ENCODE measurements at regions not wholly inside any gene's neighbourhood (a gene's known extent, or its start where the extent isn't known, plus 50 kb on each side); places are given as distances from the start of the nearest gene placed in this dataset.
"Not testable (repeated sequence)": the region's sequence is repeated elsewhere in the genome, so short reads cannot be mapped to it uniquely, and the experiment has no call there.

GRCh38 chr3:56955492-56956111, 104.9 kb upstream of the SPATA12 start:
- no peaks in the 10 kb centered on the region for H3K27me3 ChIP-seq (ENCODE audit: control insufficient read depth, insufficient read depth)
- no peak for ATAC-seq
- H3K4me1 ChIP-seq (ENCODE audit: control insufficient read depth, insufficient read depth, low read length), result no peaks in the 10 kb centered on the region
- H3K9me3 ChIP-seq (ENCODE audit: control insufficient read depth, low read length), result no peaks in the 10 kb centered on the region
- no peak overlapping the region for H3K4me3 ChIP-seq (ENCODE audit: low read length)
- no peak for DNase-seq
- 89% methylated on average over 5 of the region's 5 CpGs for WGBS
- no peak overlapping the region for H3K27ac ChIP-seq (ENCODE audit: low read length)
- intact Hi-C loops (cut with DNase I), result no loop called here

- Histone ChIP-seq H3K4me1 (ENCODE audit: control insufficient read depth, insufficient read depth, low read length) (no peaks in the 10 kb centered on the region), H3K4me3 (ENCODE audit: low read length) (no peak overlapping the region), H3K27ac (ENCODE audit: low read length) (no peak overlapping the region), H3K9me3 (ENCODE audit: control insufficient read depth, low read length) (no peaks in the 10 kb centered on the region), H3K27me3 (ENCODE audit: control insufficient read depth, insufficient read depth) (no peaks in the 10 kb centered on the region)
- DNase-seq, result no peak
- WGBS, result 95% methylated on average over 1 of the region's 1 CpG
- ATAC-seq, result peak in 1 of 2 donors; percentile 69
- intact Hi-C loops (cut with DNase I), result no loop called here
Measured at GRCh38 chr3:56954125-56954524, 106.3 kb upstream of the SPATA12 start.

DNA sequence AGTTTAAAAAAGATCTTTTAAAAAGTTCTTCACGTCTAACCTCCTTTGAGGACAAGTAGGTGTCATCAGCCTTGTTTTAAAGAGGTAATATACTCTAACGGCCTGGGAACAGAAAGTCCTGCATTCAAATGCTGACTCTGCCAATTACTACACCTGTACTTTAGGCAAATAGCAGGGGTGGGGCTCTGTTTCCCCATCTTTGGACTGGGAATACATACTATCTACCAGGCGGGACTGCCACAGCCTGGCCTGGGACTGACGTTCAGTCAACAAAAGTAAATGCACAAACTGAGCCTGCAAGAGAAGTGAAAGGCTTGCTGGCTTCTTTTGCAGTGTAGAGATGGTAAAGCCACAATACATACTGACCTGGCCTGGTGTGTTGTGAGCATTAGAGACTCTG, 107.6 kb upstream of the SPATA12 start:
- no peaks in the 10 kb centered on the region for H3K4me1 ChIP-seq (ENCODE audit: control insufficient read depth, insufficient read depth, low read length)
- ATAC-seq, result no peak
- no peaks in the 10 kb centered on the region for H3K9me3 ChIP-seq (ENCODE audit: control insufficient read depth, low read length)
- intact Hi-C loops (cut with DNase I), result no loop called here
- H3K27ac ChIP-seq (ENCODE audit: low read length), result no peak overlapping the region
- H3K4me3 ChIP-seq (ENCODE audit: low read length), result no peak overlapping the region
- 97% methylated on average over 4 of the region's 4 CpGs for WGBS
- DNase-seq, result no peak
- no peaks in the 10 kb centered on the region for H3K27me3 ChIP-seq (ENCODE audit: control insufficient read depth, insufficient read depth)

DNA sequence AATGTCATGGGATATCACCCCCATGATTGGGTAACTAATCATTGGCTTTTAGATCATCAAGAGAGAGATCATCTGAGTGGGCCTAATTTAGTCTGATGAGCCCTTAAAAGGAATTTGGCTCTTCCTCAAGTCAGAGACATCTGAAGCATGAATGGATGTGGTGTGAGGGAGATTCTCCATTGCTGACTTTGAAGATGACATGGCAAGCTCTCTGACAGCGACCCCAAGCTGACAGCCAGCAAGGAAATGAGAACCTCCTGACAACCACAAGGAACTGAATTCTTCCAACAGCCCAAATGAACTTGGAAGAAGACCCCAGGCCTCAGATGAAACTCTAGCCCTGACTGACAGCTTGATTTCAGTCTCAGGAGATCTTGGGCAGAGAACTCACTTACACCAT, 108.4 kb upstream of the SPATA12 start:
- WGBS, result 58% methylated on average over 1 of the region's 1 CpG
- Histone ChIP-seq H3K9me3 (ENCODE audit: control insufficient read depth, low read length) (no peaks in the 10 kb centered on the region), H3K27ac (ENCODE audit: low read length) (no peak overlapping the region), H3K27me3 (ENCODE audit: control insufficient read depth, insufficient read depth) (no peaks in the 10 kb centered on the region), H3K4me1 (ENCODE audit: control insufficient read depth, insufficient read depth, low read length) (no peaks in the 10 kb centered on the region), H3K4me3 (ENCODE audit: low read length) (no peak overlapping the region)
- no peak for DNase-seq
- no peak for ATAC-seq
- intact Hi-C loops (cut with DNase I), result no loop called here

DNA sequence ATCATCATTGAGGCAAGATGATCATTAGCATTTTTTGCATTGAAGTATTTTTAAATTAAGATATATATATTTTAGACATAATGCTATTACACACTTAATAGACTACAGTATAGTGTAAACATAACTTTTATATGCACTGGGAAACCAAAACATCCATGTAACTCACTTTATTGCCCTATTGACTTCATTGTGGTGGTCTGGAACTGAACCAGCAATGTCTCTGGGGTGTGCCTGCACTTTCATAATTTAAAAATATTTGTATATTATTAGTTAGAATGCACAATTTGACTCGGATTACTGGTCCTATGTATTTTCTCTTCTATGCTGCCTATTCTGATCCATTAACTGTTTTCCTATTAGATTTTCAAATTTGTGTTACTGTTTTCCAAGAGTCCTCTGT, 109.1 kb upstream of the SPATA12 start:
- Histone ChIP-seq H3K27me3 (ENCODE audit: control insufficient read depth, insufficient read depth) (no peaks in the 10 kb centered on the region), H3K4me3 (ENCODE audit: low read length) (no peak overlapping the region), H3K27ac (ENCODE audit: low read length) (no peak overlapping the region), H3K4me1 (ENCODE audit: control insufficient read depth, insufficient read depth, low read length) (no peaks in the 10 kb centered on the region), H3K9me3 (ENCODE audit: control insufficient read depth, low read length) (no peaks in the 10 kb centered on the region)
- DNase-seq, result no peak
- intact Hi-C loops (cut with DNase I), result no loop called here
- WGBS, result 75% methylated on average over 1 of the region's 1 CpG
- ATAC-seq, result no peak

- H3K27me3 ChIP-seq (ENCODE audit: control insufficient read depth, insufficient read depth); H3K4me3 ChIP-seq (ENCODE audit: low read length); intact Hi-C loops (cut with DNase I); H3K9me3 ChIP-seq (ENCODE audit: control insufficient read depth, low read length); H3K4me1 ChIP-seq (ENCODE audit: control insufficient read depth, insufficient read depth, low read length); H3K27ac ChIP-seq (ENCODE audit: low read length); ATAC-seq; DNase-seq: not testable (repeated sequence)
- 90% methylated on average over 5 of the region's 5 CpGs for WGBS
Measured at GRCh38 chr3:56945378-56945777, 115.1 kb upstream of the SPATA12 start.

DNA sequence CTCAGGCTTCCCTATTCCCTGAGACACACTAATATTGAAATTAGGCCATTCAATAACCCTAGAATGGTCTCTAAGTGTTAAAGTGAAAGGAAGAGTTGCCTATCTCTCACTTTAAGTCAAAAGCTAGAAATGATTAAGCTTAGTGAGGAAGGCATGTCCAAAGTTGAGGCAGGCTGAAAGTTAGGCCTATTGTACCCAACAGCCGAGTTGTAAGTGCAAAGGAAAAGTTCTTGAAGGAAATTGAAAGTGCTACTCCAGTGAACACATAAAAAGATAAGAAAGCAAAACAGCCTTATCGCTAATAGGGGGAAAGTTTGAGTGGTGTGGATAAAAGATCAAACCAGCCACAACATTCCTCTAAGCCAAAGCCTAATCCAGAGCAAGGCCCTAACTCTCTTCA, 117.9 kb upstream of the SPATA12 start:
- DNase-seq (no peak), ATAC-seq (no peak)
- Histone ChIP-seq H3K9me3 (ENCODE audit: control insufficient read depth, low read length) (no peaks in the 10 kb centered on the region), H3K27ac (ENCODE audit: low read length) (no peak overlapping the region), H3K4me3 (ENCODE audit: low read length) (no peak overlapping the region), H3K4me1 (ENCODE audit: control insufficient read depth, insufficient read depth, low read length) (no peaks in the 10 kb centered on the region), H3K27me3 (ENCODE audit: control insufficient read depth, insufficient read depth) (no peaks in the 10 kb centered on the region)
- intact Hi-C loops (cut with DNase I), result no loop called here
- WGBS, result 61% methylated on average over 2 of the region's 2 CpGs

- ATAC-seq, result no peak
- Histone ChIP-seq H3K27me3 (ENCODE audit: control insufficient read depth, insufficient read depth) (no peaks in the 10 kb centered on the region), H3K9me3 (ENCODE audit: control insufficient read depth, low read length) (no peaks in the 10 kb centered on the region), H3K4me3 (ENCODE audit: low read length) (no peak overlapping the region), H3K27ac (ENCODE audit: low read length) (no peak overlapping the region), H3K4me1 (ENCODE audit: control insufficient read depth, insufficient read depth, low read length) (no peaks in the 10 kb centered on the region)
- intact Hi-C loops (cut with DNase I), result no loop called here
- no peak for DNase-seq
- WGBS, result 96% methylated on average over 4 of the region's 4 CpGs
Measured at GRCh38 chr3:56940976-56941375, 119.5 kb upstream of the SPATA12 start.

GRCh38 chr3:56940321-56940720, 120.1 kb upstream of the SPATA12 start:
- ATAC-seq (no peak), DNase-seq (no peak)
- intact Hi-C loops (cut with DNase I), result no loop called here
- no peaks in the 10 kb centered on the region for H3K4me1 ChIP-seq (ENCODE audit: control insufficient read depth, insufficient read depth, low read length)
- H3K4me3 ChIP-seq (ENCODE audit: low read length), result no peak overlapping the region
- 74% methylated on average over 4 of the region's 4 CpGs for WGBS
- H3K27ac ChIP-seq (ENCODE audit: low read length), result no peak overlapping the region
- no peaks in the 10 kb centered on the region for H3K9me3 ChIP-seq (ENCODE audit: control insufficient read depth, low read length)
- no peaks in the 10 kb centered on the region for H3K27me3 ChIP-seq (ENCODE audit: control insufficient read depth, insufficient read depth)

- DNase-seq (no peak), ATAC-seq (no peak)
- Histone ChIP-seq H3K4me3 (ENCODE audit: low read length) (no peak overlapping the region), H3K4me1 (ENCODE audit: control insufficient read depth, insufficient read depth, low read length) (no peaks in the 10 kb centered on the region), H3K27me3 (ENCODE audit: control insufficient read depth, insufficient read depth) (no peaks in the 10 kb centered on the region), H3K9me3 (ENCODE audit: control insufficient read depth, low read length) (no peaks in the 10 kb centered on the region), H3K27ac (ENCODE audit: low read length) (no peak overlapping the region)
- intact Hi-C loops (cut with DNase I), result no loop called here
- WGBS, result 86% methylated on average over 1 of the region's 1 CpG
Measured at GRCh38 chr3:56939834-56940233, 120.6 kb upstream of the SPATA12 start.

- Histone ChIP-seq H3K27ac (ENCODE audit: low read length) (no peak overlapping the region), H3K4me3 (ENCODE audit: low read length) (no peak overlapping the region), H3K4me1 (ENCODE audit: control insufficient read depth, insufficient read depth, low read length) (no peaks in the 10 kb centered on the region), H3K9me3 (ENCODE audit: control insufficient read depth, low read length) (no peaks in the 10 kb centered on the region), H3K27me3 (ENCODE audit: control insufficient read depth, insufficient read depth) (no peaks in the 10 kb centered on the region)
- 80% methylated on average over 8 of the region's 8 CpGs for WGBS
- DNase-seq, result no peak
- intact Hi-C loops (cut with DNase I), result no loop called here
- ATAC-seq, result no peak
Measured at GRCh38 chr3:56938530-56938929, 121.9 kb upstream of the SPATA12 start.

- DNase-seq (no peak), ATAC-seq (no peak)
- H3K4me1 ChIP-seq (ENCODE audit: control insufficient read depth, insufficient read depth, low read length), result no peaks in the 10 kb centered on the region
- no peaks in the 10 kb centered on the region for H3K27me3 ChIP-seq (ENCODE audit: control insufficient read depth, insufficient read depth)
- H3K9me3 ChIP-seq (ENCODE audit: control insufficient read depth, low read length), result no peaks in the 10 kb centered on the region
- no peak overlapping the region for H3K4me3 ChIP-seq (ENCODE audit: low read length)
- intact Hi-C loops (cut with DNase I), result no loop called here
- H3K27ac ChIP-seq (ENCODE audit: low read length), result no peak overlapping the region
Measured at GRCh38 chr3:56937580-56937979, 122.9 kb upstream of the SPATA12 start.
